Rectal smooth muscle tissue (tissue), 1 donor: ENCODE measurements at regions not wholly inside any gene's neighbourhood (a gene's known extent, or its start where the extent isn't known, plus 50 kb on each side); places are given as distances from the start of the nearest gene placed in this dataset.

Experiments used
- H3K27ac ChIP-seq: one replicate; pipeline ENCODE4 v1.7.0; 2013; ENCODE audit warnings: low read depth, low read length, inconsistent platforms
- H3K27me3 ChIP-seq: one replicate; pipeline ENCODE4 v1.7.0; 2013; ENCODE audit warnings: low read length; ENCODE audit not compliant: control insufficient read depth, insufficient read depth
- H3K36me3 ChIP-seq: one replicate; pipeline ENCODE4 v1.7.0; 2013; ENCODE audit warnings: low read length; ENCODE audit not compliant: control insufficient read depth, insufficient read depth
- H3K4me1 ChIP-seq: one replicate; pipeline ENCODE4 v1.7.0; 2013; ENCODE audit warnings: low read length; ENCODE audit not compliant: control insufficient read depth, insufficient read depth
- H3K4me3 ChIP-seq: one replicate; pipeline ENCODE4 v1.7.0; 2013; ENCODE audit warnings: low read length
- H3K9ac ChIP-seq: one replicate; pipeline ENCODE4 v1.7.0; 2013; ENCODE audit warnings: low read length

DNA sequence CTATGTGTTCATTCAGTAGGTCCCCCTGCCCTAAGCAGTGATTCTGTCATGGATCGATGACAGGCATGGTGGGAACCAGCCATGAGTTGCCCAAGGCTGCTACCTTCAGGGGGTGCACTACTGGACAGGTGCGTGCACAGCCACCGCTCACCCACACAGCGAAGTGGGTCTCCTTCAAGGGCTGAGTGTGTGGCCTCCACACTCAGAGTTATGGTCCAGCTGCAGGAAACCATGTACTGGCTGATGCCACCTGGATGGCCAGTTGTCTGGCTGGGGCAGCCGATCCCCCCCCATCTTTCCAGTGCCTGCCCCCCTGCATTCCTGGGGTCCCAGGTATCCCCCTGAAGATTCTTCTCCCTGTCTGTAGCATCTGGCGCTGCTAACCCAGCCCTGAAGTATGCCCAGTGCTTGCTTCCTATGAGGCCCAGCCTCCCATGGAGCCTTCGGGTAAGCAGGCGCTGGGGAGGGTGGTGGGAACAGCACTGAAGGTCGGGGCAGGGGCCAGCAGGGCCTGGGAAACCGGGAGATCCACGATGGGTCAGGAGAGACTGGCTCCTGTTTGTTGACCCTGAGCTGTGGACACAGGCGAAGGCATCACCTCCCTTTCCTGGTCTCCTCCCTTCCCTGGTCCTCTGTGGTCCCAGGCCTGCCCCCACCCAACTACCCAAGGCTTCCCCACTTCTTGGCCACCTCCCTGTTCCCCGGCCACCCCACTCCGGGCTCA is 106.0 kb downstream of the VEGFA start:
- no peaks in the 10 kb centered on the region for H3K36me3 ChIP-seq
- H3K9ac ChIP-seq, result no peak overlapping the region
- H3K27me3 ChIP-seq, result no peaks in the 10 kb centered on the region
- no peaks in the 10 kb centered on the region for H3K4me1 ChIP-seq
- H3K4me3 ChIP-seq, result no peak overlapping the region
- H3K27ac ChIP-seq, result no peak overlapping the region

DNA sequence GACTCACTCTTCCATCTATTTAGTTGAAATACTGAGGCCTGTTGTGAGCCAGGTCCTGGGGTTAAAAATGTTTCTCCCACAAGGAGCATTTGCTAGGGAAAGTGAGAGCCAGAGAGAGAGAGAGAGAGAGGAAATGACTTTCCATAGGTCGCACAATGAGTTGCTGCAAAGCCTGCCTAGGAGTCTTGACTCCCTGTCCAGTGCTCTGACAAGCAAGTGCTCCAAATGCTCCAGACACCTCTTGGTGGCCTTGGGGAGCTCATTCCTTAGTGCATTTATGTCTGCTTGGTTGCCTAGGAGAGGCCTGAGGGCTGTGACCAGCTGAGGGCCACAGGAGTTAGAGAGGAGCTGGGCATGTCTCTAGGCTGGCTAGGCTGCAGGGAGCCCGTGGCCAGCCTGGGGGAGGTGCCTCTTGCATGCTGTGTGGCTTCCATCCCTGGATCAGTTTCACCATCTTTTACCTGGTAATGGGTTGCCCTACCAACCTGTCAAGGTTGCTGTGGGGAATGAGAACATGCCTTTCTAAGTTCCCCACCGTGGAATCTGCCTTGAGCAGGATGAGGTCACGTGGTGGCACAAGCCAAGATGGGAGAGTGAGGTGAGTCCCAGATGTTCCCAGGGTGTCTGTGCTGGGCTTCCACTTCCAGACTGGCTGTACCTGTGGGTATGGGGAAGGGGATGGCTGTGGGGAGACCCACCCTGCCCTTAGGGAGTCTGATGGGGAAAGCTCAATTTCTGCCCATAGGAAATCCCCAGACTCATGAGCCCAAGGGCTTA is 105.0 kb downstream of the VEGFA start:
- H3K9ac ChIP-seq, result no peak overlapping the region
- no peaks in the 10 kb centered on the region for H3K4me1 ChIP-seq
- H3K27me3 ChIP-seq, result no peaks in the 10 kb centered on the region
- H3K27ac ChIP-seq, result no peak overlapping the region
- H3K4me3 ChIP-seq, result no peak overlapping the region
- H3K36me3 ChIP-seq, result no peaks in the 10 kb centered on the region

DNA sequence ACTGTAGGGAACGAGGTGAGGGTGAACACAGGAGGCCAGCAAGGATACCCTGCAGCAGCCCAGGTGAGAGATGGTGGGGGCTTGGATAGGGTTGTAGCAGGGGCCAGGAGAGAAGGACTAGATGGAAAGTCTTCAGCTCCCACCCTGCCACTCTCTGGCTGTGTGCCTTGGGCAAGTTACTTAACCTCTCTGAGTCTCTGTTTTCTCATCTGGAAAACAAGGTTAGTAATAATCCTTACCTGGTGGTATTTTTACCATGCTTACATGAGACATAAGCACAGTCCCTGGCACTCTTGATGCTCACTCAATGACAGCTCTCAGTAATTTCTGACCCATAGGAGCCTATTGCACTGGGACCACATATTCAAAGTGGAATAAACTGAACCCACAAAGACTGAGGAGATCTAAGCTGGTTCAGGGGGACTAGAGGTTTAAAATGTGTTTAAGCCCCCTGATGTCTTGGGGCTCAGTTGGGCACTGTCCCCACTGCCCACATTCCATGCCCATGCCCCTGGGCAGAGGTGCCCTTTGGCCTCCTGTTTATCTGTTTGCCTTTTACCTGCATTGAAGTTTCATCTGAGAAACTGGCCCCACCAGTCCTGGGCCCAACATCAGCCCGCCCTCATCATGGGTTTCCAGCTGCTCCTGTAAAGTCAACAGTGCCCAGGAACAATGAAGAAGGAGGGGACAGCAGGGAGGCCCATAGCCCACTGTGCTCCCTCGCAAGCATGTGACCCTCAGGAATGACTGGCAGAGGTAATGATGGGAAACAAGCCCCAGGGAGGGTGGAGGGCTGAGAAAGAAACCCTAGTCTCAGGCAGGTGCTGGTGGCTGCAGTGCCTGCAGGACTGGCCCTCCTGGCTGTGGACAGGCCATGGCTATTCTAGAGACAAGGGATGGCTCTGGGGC is 104.0 kb downstream of the VEGFA start:
- H3K9ac ChIP-seq, result no peak overlapping the region
- no peaks in the 10 kb centered on the region for H3K36me3 ChIP-seq
- H3K4me3 ChIP-seq, result no peak overlapping the region
- no peak overlapping the region for H3K27ac ChIP-seq
- no peaks in the 10 kb centered on the region for H3K27me3 ChIP-seq
- no peaks in the 10 kb centered on the region for H3K4me1 ChIP-seq

GRCh38 chr6:43871933-43872332 is 101.9 kb downstream of the VEGFA start:
- Histone ChIP-seq H3K27me3 (no peaks in the 10 kb centered on the region), H3K27ac (no peak overlapping the region), H3K36me3 (no peaks in the 10 kb centered on the region), H3K4me3 (no peak overlapping the region), H3K4me1 (no peaks in the 10 kb centered on the region), H3K9ac (no peak overlapping the region)

- Histone ChIP-seq H3K27ac (no peak overlapping the region), H3K9ac (no peak overlapping the region), H3K4me1 (no peaks in the 10 kb centered on the region), H3K27me3 (no peaks in the 10 kb centered on the region), H3K4me3 (no peak overlapping the region), H3K36me3 (no peaks in the 10 kb centered on the region)
These were observed 101.3 kb downstream of the VEGFA start for GRCh38 chr6:43871284-43871683.

DNA sequence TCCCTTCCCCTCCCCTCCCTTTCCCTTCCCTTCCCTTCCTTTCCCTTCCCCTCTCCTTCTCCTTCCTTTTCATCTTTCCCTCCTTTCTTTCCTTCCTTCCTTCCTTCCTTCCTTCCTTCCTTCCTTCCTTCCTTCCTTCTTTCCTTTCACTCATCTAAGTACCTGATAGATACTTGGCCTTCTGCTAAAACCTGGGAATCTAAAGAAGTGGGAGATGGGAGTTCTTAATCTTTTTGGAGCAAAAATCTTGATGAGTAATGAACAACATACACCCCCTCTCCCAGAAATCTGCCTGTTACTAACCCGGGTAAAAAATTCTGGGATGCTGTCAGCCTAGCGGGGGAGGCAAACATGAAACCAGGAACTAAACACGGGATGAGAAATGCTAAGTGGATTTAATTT is 100.7 kb downstream of the VEGFA start:
- H3K36me3 ChIP-seq, result no peaks in the 10 kb centered on the region
- no peaks in the 10 kb centered on the region for H3K4me1 ChIP-seq
- no peak overlapping the region for H3K27ac ChIP-seq
- no peaks in the 10 kb centered on the region for H3K27me3 ChIP-seq
- H3K9ac ChIP-seq, result no peak overlapping the region
- no peak overlapping the region for H3K4me3 ChIP-seq

DNA sequence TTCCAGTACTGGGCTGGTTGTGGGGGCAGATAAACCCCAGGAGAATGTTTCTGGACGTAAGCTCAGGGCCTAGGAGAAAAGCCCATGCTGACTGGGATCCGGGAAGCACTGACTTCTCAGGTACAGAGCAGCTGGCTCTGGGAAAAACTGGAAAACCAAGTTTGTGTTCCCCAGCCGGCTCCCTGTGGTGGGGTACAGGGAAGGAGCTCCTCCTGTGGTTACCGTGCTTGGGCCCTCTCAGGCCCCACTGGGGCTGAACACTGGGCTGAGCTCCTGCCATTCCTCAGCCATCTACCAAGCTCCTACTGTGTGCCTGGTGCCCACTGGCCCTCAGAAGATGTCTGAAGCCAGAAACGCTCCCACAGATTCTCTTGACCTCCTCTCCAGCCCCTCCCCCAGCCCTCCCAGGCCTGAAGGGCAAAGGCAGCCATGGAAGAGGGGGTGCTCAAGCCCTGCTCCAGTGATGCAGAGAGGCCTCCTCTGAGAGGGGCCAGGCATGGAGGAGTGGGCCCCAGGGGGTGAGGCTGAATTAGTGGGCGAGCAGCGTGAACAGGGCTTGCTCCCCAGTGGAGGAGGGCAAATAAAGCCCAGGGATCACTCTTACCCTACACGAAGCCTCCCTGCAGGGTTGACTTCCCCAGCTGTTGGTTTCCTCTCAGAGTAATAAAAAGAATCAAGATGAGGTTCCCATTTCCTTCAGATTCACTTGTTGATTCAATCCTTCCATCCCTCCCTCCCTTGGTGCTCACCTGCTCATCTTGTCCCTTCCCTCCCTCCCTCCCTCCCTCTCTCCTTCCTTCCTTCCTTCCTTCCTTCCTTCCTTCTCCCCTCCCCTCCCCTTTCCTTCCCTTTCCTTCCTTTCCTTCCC is 100.0 kb downstream of the VEGFA start:
- H3K9ac ChIP-seq, result no peak overlapping the region
- no peaks in the 10 kb centered on the region for H3K36me3 ChIP-seq

DNA sequence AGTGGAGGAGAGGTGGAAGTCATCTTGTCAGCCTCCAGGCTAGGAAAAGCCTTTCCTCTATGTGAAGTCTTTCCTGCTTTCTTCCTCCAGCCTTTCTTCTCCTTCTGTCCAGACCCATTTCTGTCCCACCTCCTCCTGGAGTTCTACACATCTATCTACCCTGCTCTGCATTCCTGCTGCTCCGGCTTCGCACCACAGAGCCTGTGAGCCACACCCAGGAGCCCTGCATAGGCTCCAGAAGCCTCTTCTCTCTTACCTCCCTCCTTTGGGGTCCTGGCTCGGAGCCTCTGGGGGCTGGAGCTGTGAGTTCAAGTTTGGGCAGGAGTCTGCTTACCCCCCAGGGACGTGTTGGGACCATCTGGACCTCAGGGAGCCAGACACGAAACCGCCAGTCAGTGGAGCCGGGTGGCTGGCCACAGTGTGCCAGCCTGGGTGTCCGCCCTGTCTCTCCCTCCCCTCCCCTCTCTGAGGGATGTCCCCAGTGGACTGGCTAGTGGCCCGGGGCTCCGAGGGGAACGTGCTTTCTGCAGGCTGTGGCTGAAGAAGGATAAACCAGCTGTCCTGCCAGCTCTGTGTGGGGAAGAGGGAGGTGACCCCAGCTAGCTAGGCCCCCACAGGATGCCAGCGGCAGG is 99.2 kb downstream of the VEGFA start:
- Histone ChIP-seq H3K36me3 (no peaks in the 10 kb centered on the region), H3K27ac (no peak overlapping the region), H3K9ac (no peak overlapping the region), H3K27me3 (no peaks in the 10 kb centered on the region), H3K4me3 (no peak overlapping the region), H3K4me1 (no peaks in the 10 kb centered on the region)

More for the DNA sequence above, 100.0 kb downstream of the VEGFA start:
- Histone ChIP-seq H3K27ac (no peak overlapping the region), H3K27me3 (no peaks in the 10 kb centered on the region), H3K4me1 (no peaks in the 10 kb centered on the region), H3K4me3 (no peak overlapping the region)

DNA sequence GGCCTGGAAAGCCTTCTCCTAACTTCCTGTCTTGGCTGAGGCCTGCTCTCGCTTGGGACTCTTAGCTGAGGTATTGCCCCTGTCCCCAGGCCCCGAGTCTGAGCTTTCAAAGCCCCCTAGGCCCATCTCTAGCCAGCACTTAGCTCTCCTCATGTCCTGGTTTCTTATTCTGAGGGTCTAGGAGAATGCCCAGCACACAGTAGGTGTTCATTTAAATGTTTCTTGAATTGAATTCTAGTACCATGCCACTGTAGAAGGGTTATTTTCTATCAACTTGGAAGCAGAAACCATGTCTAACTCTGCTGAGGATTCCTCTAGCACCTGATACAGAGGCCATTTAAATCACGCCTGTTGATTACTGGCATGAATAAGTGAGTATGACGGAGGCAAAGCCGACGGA is 98.5 kb downstream of the VEGFA start:
- no peak overlapping the region for H3K4me3 ChIP-seq
- no peak overlapping the region for H3K9ac ChIP-seq

GRCh38 chr6:43867996-43868395 is 98.0 kb downstream of the VEGFA start:
- Histone ChIP-seq H3K27me3 (no peaks in the 10 kb centered on the region), H3K4me3 (no peak overlapping the region), H3K4me1 (no peaks in the 10 kb centered on the region), H3K9ac (no peak overlapping the region), H3K36me3 (no peaks in the 10 kb centered on the region), H3K27ac (no peak overlapping the region)

More for the DNA sequence above, 98.5 kb downstream of the VEGFA start:
- Histone ChIP-seq H3K27me3 (no peaks in the 10 kb centered on the region), H3K36me3 (no peaks in the 10 kb centered on the region), H3K4me1 (no peaks in the 10 kb centered on the region), H3K27ac (no peak overlapping the region)

DNA sequence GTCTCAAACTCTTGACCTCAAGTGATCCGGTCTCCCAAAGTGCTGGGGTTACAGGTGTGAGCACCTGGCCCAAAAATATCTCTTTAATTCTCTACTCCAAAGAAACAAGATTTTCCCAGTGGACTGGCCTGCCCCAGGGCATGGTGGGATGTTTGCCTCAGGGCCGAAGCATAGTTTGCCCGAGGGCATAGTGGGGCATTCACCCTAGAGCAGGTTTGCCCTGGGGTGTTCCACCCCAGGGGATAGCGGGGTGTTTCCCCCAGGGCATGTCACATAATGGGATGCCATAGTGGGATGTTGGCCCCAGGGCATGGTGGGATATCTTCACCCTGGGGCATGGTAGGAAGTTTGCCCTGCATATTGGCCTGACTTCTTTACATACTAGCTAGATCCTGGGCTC is 97.2 kb downstream of the VEGFA start:
- Histone ChIP-seq H3K4me1 (no peaks in the 10 kb centered on the region), H3K27me3 (no peaks in the 10 kb centered on the region), H3K27ac (no peak overlapping the region), H3K9ac (no peak overlapping the region), H3K4me3 (no peak overlapping the region), H3K36me3 (no peaks in the 10 kb centered on the region)
